GM06990 (cell line): ENCODE measurements at regions not wholly inside any gene's neighbourhood (a gene's known extent, or its start where the extent isn't known, plus 50 kb on each side); places are given as distances from the start of the nearest gene placed in this dataset.

Experiments used
- DNase-seq: peaks from one replicate; pipeline ENCODE4 v3.0.0-alpha.2; 2011; ENCODE audit not compliant: insufficient read length; ENCODE audit errors: extremely low read depth
- H3K27me3 ChIP-seq: replicated peaks from 2 replicates; pipeline ENCODE4 v1.6.0; 2011; ENCODE audit warnings: low read length; ENCODE audit not compliant: control insufficient read depth, insufficient read depth
- H3K36me3 ChIP-seq: 2 replicates; pipeline ENCODE4 v1.5.1; 2011; ENCODE audit warnings: low read length; ENCODE audit not compliant: control insufficient read depth, insufficient read depth
- H3K4me3 ChIP-seq: replicated peaks from 2 replicates; pipeline ENCODE4 v1.5.1; 2011; ENCODE audit warnings: low read depth, mild to moderate bottlenecking, control low read depth, low read length
- CTCF ChIP-seq: IDR thresholded peaks from 2 replicates; pipeline ENCODE4 v1.5.1; 2011; ENCODE audit warnings: low read length, control low read depth, mild to moderate bottlenecking, inconsistent platforms; ENCODE audit not compliant: insufficient read depth, poor library complexity, severe bottlenecking

DNA sequence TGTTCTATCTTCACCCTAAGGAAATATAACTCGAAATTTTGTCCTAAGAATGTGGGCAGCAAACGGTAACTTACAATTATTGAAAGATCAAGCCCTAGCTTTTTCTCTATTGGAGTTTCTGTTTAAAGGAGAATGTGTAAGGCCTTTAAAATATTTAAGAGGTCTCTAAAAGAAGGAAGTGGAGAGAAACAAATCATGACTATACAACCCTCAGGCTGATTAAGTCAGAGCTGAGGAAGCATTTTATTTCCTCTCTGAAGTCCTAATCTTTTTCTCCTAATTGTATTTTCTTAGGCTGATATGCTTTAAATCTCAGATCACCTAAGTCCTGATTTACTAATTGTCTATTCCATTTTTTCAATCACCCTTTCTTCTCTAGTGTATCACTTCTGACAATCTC is 1708.8 kb upstream of the C9orf72 start:
- no peak for DNase-seq
- no peaks in the 10 kb centered on the region for H3K27me3 ChIP-seq
- H3K4me3 ChIP-seq = no peak overlapping the region
- H3K36me3 ChIP-seq = no peaks in the 10 kb centered on the region
- TF ChIP-seq CTCF = no peak

DNA sequence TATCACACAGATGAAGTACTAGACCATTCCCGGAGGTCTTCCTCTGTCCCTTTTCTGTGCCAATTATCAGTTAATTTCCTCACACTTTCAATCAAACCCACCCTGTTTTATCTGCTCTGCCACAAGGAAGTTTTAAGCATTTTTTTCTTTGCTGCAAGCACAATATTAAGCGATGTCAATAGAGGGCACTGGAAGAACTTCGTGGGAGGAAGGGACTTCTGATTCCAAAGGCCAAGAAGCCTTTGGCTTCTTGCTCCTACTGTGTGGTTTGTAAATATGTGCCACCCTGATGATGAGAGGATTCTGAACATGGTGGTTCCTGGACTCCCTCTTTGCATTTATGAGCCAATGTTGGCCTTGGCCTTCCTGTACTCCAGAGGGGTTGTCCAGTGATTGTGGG is 1712.5 kb upstream of the C9orf72 start:
- no peak for DNase-seq
- no peak for TF ChIP-seq CTCF
- Histone ChIP-seq H3K27me3 (no peaks in the 10 kb centered on the region), H3K4me3 (no peak overlapping the region), H3K36me3 (no peaks in the 10 kb centered on the region)

DNA sequence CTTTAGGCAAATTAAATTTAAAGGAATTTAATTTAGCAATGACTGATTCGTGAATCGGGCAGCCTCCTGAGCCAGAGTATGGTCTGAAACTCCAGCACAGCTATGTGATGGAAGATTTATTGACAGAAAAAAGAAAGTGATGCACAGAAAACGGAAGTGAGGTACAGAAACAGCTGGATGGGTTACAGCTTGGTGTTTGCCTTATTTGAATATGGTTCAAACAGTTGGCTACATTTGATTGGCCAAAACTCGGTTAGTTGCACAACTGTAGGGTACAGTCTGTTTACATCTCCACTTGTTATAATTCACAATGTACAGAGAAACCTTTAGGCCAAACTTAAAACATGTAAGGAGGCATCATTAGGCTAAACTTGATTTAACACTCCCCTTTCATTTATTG is 1716.1 kb upstream of the C9orf72 start:
- no peaks in the 10 kb centered on the region for H3K36me3 ChIP-seq
- no peak for TF ChIP-seq CTCF
- DNase-seq = no peak

GRCh38 chr9:29290516-29290915 is 1717.2 kb upstream of the C9orf72 start:
- Histone ChIP-seq H3K27me3 (no peaks in the 10 kb centered on the region), H3K4me3 (no peak overlapping the region), H3K36me3 (no peaks in the 10 kb centered on the region)
- no peak for DNase-seq
- TF ChIP-seq CTCF = no peak

More for the DNA sequence above, 1716.1 kb upstream of the C9orf72 start:
- no peak overlapping the region for H3K4me3 ChIP-seq
- no peaks in the 10 kb centered on the region for H3K27me3 ChIP-seq

- no peak for TF ChIP-seq CTCF
- no peaks in the 10 kb centered on the region for H3K27me3 ChIP-seq
- H3K4me3 ChIP-seq = no peak overlapping the region
- no peak for DNase-seq
- no peaks in the 10 kb centered on the region for H3K36me3 ChIP-seq
Observed at GRCh38 chr9:29297592-29297991, 1724.3 kb upstream of the C9orf72 start.

- no peak for TF ChIP-seq CTCF
Observed at GRCh38 chr9:29311221-29311620, 1737.9 kb upstream of the C9orf72 start.

More at GRCh38 chr9:29311221-29311620, 1737.9 kb upstream of the C9orf72 start:
- Histone ChIP-seq H3K4me3 (no peak overlapping the region), H3K36me3 (no peaks in the 10 kb centered on the region), H3K27me3 (no peaks in the 10 kb centered on the region)
- DNase-seq = no peak
